Glomerular visceral epithelial cell (primary cell): ENCODE measurements at regions not wholly inside any gene's neighbourhood (a gene's known extent, or its start where the extent isn't known, plus 50 kb on each side); places are given as distances from the start of the nearest gene placed in this dataset.

Experiments
- DNase-seq: peaks from one replicate; pipeline ENCODE4 v3.0.0-alpha.2; 2016; ENCODE audit errors: extremely low spot score

DNA sequence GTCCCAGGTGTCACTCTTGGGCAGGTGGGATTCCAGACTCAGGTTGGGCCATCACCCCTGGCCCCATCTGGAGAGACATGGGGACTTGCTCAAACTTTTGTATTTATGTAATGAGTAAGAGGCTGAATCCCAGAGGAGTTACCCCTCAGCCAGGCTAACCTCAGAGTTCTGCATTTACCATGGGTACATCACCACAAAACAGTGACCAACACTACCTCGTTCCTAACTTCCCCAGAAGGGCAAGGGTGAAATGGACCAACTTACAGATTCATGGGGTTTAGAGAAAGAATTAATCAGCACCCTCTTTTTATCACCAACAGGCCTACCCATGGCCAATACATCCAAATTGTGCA, 259.9 kb upstream of the MARCKS start:
- no peak for DNase-seq

DNA sequence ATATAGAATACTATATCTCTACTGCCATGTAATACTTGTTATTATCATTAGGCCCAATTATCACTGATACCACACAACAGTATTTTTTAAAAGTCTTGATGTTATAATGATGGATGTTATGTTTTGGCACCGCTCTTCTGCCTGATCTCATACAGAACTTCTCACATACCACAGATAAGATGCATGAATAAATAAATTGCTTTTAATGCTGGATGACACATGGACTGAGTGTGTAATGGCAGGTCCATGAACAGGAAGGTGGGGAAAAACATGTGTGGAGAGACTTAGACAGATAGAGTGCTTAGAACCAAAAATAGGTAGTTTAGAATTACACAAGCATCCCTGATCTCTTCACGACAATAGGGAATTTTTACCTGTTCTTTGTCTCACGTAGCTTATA, 258.4 kb upstream of the MARCKS start:
- no peak for DNase-seq

DNA sequence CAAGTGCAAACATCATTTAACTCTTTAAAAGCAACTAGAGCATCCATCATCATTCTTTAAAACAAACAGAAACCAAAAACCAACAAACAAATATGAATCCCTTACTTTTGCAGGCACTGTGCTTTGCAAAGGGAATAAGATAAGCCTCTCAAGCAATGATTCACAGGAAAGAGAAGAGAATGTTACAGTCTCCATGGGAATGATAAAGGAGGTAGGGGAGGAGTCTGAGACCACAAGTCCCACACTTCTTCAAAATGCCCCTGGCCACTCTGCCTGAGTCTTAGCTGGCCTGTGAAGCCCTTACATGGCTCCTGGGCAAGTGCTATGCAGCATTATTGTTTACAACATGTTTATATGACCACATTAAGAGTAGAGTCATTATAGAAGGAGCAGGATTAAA, 257.7 kb upstream of the MARCKS start:
- no peak for DNase-seq

DNA sequence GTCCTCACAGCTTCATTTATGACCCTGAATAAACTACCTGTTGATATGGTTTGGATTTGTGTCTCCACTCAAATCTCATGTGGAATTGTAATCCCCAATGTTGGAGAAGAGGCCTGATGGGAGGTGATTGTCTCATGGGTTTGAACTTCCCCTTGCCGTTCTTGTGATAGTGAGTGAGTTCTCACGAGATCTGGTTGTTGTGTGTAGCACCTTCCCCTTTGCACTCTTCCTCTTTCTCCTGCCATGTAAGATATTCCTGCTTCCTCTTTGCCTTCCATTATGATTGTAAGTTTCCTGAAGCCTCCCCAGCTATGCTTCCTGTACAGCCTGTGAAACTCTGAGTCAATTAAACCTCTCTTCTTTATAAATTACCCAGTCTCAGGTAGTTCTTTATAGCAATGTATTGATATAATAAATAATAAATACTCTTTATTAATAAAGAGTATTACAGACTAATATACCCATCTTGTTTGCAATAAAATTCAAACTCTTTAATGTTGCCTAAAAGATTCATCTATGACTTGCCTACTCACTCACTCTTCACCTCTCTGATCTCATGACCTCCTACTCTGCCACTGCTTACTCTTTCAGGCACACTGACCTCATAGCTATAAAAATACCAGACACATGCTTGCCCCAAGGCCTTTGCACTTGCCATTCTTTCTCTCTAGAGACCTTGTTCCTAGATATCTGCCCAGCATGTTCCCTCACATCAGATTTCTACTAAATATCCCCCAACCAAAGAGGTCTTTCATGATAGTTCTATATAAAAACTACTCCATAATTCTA, 256.4 kb upstream of the MARCKS start:
- DNase-seq, result no peak

DNA sequence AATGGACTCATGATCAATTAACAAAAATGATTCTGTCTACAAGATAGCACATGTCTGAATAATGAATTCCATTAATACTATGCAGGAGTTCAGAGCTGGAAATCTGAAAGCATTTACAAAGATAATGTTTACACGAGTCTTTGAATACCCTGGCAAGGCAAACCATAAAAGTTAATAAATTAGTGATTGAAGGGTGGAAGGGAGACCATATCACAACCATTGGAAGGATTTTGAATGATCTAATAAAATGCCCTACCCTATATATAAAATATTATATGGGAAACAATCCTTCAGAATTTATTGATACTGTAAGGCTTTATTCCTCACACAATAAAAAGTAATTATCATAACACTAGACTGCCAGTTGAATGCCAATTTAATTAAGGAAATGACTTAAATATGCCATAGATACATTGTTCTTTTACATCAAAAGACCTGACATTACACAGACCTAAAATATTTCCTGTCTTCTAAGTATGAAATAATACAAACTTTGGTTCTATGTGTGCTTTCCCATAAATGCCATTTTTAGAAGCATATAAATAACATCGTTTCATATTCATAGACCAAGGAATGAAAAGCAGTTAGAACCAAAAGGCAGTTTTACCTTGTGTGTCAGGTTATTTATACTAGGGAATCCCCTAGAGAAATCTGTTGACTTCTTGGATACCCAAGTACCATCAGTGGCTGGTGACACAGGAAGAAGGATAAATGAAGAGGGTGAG, 249.2 kb upstream of the MARCKS start:
- no peak for DNase-seq

DNA sequence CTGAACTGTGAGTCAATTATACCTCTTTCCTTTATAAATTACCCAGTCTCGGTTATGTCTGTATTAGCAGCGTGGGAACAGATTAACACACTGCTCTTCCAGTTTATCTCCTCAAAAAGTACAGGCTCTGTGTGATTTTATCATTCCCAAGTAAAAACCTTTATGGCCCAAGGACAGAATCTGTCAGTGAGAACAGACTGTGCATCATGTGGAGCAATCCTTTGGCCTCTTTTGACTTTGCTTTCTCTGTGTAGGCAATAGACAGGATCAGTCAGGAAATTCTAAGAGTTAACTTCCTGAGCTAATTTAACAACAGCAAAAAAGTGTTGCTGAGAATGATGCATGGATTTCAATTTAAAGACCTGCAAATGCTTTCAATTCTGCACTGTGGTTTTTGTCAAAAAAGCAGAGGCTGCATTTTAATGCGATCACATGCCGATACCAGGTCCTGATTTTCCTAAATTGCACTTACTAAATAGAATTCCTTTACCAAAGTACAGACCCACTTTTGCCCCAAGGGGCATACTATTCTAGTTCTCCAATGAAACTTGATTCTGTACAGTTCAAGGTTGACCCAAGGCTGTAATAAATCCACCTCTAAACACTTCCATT, 246.7 kb upstream of the MARCKS start:
- no peak for DNase-seq

DNA sequence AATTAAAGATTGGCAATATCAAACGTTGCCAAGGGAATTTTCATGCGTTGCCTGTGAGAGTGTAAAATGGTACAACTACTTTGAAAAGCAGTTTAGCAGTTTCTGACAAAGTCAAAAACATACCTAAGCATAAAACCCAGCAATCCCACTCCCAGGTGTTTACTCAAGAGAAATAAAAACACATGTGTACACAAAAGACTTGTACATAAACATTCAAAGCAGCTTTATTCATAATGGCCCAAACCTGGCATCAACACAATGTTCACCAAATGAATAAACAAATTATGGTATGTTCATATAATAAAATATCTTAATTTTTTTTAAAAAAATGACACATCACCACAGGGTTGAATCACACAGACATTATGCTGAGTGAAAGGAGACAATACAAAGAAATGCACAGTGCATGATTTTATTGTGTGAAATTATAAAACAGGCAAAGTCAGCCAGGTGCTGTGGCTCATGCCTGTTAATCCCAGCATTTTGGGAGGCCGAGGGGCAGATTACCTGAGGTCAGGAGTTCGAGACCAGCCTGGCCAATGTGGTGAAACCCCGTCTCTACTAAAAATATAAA, 240.4 kb upstream of the MARCKS start:
- no peak for DNase-seq

DNA sequence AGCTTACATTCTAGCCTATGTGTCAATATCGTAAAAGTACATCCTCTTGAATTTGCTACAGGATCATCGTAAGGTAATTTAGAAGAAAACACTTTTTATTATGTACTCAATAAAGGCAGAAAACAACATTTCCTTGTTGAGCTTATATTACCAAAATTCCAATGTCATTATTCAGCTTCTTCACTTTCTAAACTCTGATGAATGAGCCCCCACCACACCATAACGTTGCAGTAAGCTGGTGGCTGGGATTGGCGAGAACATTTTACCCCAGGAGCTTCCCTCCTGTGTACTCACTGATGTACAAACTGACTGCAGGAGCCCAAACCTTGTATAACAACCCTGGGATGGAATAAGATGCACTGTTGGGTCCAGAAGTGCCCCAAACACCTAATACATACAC, 238.1 kb upstream of the MARCKS start:
- no peak for DNase-seq

DNA sequence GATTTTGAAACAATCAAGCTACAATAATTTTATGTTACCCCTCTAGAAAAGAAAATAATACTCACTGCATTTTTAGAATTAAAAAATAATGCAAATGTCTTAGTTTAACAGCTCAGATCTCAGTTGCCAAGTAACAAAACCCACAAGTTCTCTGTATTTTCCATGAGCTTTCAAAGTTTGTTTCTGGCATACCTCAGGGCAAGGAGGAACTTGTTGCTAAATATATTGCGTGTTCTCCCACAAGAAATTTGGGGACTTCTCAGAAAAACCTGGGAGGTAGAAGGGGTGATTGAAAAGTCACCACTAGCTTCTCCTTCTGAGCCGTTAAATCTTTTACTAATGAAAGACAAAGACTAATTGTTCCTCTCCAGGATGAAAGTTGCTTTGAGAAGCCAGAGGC, 236.8 kb upstream of the MARCKS start:
- DNase-seq, result no peak

DNA sequence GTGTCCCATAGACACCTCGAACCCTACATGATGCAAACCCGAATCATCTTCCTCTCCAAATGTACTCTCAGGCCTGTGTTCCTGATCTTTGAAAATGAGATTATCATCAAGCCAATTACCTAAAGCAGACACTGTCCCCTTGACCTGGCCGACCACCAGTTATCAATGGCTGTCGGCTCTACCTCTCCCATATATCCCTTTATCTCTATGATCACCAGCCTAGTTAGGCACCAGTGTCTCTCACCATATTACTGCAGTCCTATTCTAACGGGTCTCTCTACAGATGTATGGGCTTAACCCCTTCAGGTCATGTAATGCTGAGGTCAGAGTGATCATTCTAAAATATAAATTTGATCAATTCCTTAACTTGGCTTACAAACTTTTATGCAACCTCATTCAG, 234.9 kb upstream of the MARCKS start:
- no peak for DNase-seq

DNA sequence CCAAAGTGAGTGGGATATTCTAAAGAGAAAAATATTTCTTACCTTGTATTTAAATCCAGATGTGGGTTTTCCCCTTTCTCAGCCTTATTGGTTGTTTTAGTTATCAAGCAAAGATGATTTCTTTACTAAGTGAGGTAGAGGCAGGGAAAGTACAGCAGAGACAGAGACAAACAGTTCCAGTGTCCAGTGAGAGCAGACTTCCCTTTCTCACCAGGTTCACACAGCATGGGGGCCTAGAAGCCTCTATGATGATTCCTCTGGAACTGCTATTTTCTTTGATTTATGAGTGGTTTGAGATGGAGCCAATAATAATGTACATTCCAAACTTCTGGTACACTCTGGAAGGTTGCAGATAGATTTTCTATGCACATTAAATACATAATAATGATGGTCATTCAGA, 234.0 kb upstream of the MARCKS start:
- peak; percentile 14 for DNase-seq

DNA sequence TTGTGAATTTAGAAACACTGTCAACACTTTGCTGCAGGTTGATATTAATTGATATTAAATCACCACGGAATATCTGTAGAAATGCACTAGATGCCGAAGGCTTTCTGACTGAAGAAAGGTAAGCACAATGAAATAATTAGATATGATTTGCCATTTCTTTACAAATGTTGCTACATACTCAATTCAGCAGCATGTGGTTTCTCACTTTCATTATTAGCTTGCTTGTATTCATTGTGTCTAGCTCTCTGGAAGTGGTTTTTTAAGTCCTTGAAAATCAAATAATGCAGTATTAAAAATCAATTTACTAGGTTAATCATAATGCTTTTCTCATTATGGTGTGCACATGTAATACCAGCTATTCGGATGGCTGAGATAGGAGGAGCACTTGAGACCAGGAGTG, 231.3 kb upstream of the MARCKS start:
- DNase-seq, result no peak

DNA sequence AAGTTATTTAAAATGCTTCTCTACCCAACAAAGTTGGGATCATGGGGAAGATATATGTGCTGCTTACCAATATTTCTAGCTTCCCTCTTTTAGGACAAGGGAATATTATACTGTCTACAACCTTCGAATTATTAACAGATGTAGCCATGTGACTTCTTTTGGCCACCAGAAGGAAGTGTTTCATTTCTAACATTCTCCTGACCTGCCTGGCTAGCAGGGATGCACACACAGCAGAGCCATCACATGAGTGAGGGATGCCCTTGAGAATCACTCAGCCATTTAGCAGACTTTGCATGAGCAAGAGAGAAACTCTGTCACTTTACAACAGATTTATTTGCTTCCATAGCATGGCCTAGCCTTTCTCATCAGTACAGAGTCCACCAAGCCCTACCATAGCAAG, 230.7 kb upstream of the MARCKS start:
- peak; percentile 37 for DNase-seq

DNA sequence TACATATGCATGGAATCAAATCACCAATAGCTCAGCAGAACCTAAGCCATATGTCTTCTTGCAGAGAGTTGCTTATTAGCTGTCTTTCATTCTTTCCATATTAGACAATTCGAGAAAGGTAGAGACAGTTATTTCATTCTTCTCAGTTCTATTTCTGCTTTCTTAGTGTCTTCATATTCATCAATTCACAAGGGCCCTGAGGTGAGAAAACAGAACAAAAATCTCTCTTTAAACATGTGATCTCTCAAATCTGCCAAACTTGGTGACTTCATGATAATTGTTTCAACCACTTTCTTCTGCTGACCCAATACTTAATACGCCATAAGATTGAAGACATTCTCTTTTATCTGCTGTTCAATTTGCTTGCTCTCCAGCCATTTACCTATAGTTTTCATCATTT, 229.7 kb upstream of the MARCKS start:
- DNase-seq, result no peak

DNA sequence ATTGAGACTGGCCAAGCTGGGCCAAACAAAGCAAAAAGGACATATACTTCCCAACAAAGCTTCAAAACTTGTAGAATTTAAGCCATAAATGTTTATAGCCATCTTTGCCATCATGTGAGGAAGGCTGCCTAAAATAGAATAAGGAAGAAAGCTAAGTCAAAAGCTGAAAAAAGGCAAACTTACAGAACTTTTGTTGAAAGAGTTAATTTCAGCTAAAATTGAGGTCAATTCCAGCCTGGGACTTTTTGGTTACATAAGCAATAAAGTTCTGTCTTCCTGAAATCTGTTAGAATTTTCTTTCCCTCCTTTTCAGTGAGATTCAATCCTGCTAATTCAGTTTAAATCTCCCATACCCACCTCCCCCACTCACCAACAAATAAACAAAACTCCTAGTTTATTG, 227.9 kb upstream of the MARCKS start:
- DNase-seq, result no peak

DNA sequence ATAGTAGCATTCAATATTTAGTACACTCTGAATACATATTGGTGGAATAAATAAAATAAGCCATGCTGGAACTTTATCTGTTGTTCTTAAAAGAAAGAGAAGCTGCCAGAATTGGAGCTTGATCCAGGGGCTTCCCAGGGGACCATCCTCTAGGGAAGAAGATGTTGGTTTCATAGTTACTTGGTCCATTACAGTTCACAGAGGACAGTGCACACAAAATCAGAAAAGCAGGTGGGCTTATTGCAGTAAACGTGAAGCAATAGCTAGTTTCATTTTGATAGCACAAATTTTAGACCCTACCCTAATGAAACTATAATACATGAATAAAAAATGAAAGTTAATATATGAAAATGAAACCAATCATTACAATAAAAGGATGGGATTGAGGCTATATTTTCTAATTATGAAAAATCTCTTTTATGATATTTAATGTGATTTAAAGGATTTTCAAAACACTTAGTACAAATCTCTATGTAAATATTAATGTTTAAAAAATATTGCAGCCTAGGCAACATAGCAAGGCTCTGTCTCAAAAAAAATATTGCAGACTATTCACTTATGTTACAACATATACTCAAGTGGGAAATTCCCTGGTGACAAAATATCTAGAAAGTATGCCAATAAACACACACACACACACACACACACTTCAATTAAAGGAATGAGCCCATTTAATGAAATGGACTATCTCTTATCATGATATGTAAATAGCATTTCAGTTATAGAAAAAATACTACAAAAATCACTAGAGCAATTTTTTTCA, 227.0 kb upstream of the MARCKS start:
- peak; percentile 50 for DNase-seq

DNA sequence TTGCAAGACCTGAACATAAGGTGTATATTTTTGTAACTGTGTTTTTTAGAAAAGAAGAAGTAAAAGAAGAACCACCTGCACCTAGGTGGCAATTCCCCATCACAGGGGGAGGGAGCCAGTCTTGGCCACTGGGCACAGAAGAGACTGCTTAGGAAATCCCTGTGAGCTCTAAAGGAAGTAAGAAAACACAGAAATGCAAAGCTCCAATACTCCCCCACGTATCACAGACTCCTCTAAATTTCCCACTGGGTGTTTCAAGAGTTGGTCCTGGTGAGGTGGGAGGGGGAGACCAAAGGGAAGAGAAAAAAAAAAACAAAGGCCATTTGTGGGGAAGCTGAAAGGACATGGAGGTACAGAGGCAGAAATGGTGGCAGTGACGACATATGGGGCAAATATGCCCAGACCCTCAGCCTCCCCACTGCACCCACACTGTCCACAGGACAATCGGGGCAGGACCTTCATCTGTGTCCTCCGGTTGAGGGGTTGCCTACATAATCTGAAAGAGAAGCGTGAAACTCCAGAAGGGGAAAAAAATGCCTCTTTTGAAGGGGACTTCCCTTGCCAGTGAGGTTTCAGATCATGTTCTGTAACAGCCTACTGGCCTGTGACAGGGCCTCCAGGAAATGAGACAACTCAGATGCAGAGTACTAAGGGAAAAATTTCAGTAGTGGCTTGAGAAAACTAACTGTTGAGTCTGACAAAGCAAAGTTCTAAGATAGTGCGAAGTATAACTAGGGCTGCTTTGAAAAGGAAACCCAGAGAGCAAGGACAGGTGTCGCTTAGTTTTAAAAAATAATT, 226.2 kb upstream of the MARCKS start:
- peak; percentile 76 for DNase-seq

DNA sequence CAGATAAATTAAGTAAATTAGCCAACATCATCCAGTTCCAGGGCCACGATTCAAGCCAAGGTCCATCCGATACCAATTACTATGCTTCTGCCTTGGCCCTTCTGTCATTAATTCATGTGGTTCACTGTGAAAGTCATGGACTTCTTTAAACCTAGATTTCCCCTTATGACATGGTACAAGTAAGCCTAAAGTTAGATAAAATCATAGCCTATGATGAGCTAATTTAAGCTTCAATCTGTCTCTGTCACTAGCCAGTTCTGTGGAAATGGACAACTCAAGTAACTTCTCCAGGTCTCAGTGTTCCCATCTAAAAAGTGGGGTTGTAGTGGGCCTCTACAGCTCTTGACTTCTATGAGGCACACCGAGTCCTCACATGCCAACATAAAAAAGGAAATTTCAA, 225.5 kb upstream of the MARCKS start:
- DNase-seq, result no peak

DNA sequence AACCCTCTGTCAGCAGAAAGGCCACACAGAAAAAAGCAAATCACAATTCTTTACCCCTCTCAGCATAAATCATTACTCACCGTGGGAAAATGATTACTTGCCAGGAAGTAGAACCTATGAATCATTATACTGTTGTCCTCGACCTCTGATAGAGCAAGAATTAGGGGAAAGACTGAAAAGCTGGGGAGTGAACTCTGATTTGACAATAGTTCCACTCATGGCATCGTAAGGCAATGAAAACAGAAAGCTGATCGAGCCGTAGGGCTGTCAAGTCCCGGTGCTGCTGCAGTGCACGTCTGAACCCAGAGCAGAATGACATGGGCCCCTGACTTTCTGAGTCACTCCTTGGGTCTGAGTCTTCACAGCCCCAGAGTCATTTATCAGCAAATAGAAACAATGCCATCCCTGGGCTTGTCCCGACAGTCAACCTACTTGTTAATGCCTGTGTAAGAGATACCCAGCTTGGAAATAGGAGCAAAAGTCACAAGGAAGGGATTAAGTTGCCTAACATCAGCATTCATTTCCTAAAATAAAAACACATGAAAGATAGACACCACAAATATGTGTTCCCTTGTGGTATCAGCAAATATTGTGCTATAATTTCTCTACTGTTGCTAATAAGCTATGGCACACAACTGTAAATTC, 224.8 kb upstream of the MARCKS start:
- peak; percentile 84 for DNase-seq

DNA sequence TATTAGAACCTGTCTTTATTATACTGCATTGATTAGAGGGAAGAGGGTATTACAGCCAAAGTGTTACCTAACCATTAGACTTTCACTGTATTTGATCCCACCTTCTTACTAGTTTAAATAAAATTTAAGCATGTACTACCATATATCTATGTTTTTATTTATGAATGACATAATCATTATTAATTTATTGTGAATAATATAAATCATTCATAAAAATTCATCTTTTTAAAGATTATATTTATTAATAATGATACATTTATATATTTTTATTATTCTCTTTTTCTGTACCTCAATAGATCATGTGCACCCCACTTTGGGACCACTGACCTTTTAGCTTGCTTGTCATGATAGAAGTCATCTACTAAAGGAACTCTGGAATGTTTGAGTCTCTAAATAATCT, 223.5 kb upstream of the MARCKS start:
- no peak for DNase-seq
